ENCODE measurements at regions not wholly inside any gene's neighbourhood (a gene's known extent, or its start where the extent isn't known, plus 50 kb on each side); places are given as distances from the start of the nearest gene placed in this dataset.
"Not testable (repeated sequence)": the region's sequence is repeated elsewhere in the genome, so short reads cannot be mapped to it uniquely, and the experiment has no call there.

GRCh38 chr22:22193923-22194322 is 50.7 kb upstream of the VPREB1 start:
- no peaks in the 10 kb centered on the region for H3K9me3 ChIP-seq
- no peak for DNase-seq
- intact Hi-C loops (cut with DNase I): no loop called here
- TF ChIP-seq CTCF (IDR thresholded peaks at IDR 0.05): no peak
- no peak for TF ChIP-seq POLR2A (IDR thresholded peaks at IDR 0.05)
- WGBS, 2 donors: 79% methylated on average over 2 of the region's 2 CpGs
- H3K4me3 ChIP-seq (replicated peaks in 1 of 3): no peak overlapping the region
- no peak overlapping the region for H3K27ac ChIP-seq
- H3K27me3 ChIP-seq: no peaks in the 10 kb centered on the region
- peaks cover 0 to 3% of the 10 kb centered on the region in 2 donors for H3K4me1 ChIP-seq
- H3K36me3 ChIP-seq: no peaks in the 10 kb centered on the region

- DNase-seq; H3K9me3 ChIP-seq; H3K36me3 ChIP-seq; H3K27me3 ChIP-seq; intact Hi-C loops (cut with DNase I); H3K4me1 ChIP-seq; H3K27ac ChIP-seq; H3K4me3 ChIP-seq (replicated peaks in 1 of 3): not testable (repeated sequence)
- 57 to 74% methylated on average over 3 to 4 of the region's 4 CpGs for WGBS, 2 donors
Measured at GRCh38 chr22:22193462-22193861, 51.1 kb upstream of the VPREB1 start.

GRCh38 chr22:22193006-22193405 is 51.6 kb upstream of the VPREB1 start:
- H3K4me3 ChIP-seq (replicated peaks in 1 of 3); H3K27ac ChIP-seq; intact Hi-C loops (cut with DNase I); DNase-seq; H3K36me3 ChIP-seq; H3K4me1 ChIP-seq; H3K9me3 ChIP-seq; H3K27me3 ChIP-seq: not testable (repeated sequence)
- 52 to 53% methylated on average over 4 of the region's 4 CpGs for WGBS, 2 donors

- H3K9me3 ChIP-seq; H3K27me3 ChIP-seq; H3K4me1 ChIP-seq; H3K4me3 ChIP-seq (replicated peaks in 1 of 3); H3K36me3 ChIP-seq; H3K27ac ChIP-seq; DNase-seq; intact Hi-C loops (cut with DNase I): not testable (repeated sequence)
- WGBS, 2 donors: 58 to 66% methylated on average over 4 of the region's 4 CpGs
Measured at GRCh38 chr22:22189796-22190195, 54.8 kb upstream of the VPREB1 start.

- H3K9me3 ChIP-seq; H3K27ac ChIP-seq; intact Hi-C loops (cut with DNase I); H3K27me3 ChIP-seq; H3K4me3 ChIP-seq (replicated peaks in 1 of 3); H3K36me3 ChIP-seq; H3K4me1 ChIP-seq; DNase-seq: not testable (repeated sequence)
- WGBS, 2 donors: 87 to 90% methylated on average over 11 of the region's 11 CpGs
Measured at GRCh38 chr22:22187863-22188262, 56.7 kb upstream of the VPREB1 start.

- Histone ChIP-seq H3K4me1 (no peaks in the 10 kb centered on the region), H3K27me3 (no peaks in the 10 kb centered on the region), H3K27ac (no peak overlapping the region), H3K36me3 (no peaks in the 10 kb centered on the region), H3K9me3 (no peaks in the 10 kb centered on the region), H3K4me3 (replicated peaks in 1 of 3) (no peak overlapping the region)
- DNase-seq: no peak
- 62 to 64% methylated on average over 3 of the region's 3 CpGs for WGBS, 2 donors
- intact Hi-C loops (cut with DNase I): no loop called here
- TF ChIP-seq POLR2A (IDR thresholded peaks at IDR 0.05) (no peak), CTCF (IDR thresholded peaks at IDR 0.05) (no peak)
Measured at GRCh38 chr22:22187299-22187698, 57.3 kb upstream of the VPREB1 start.

- no peaks in the 10 kb centered on the region for H3K9me3 ChIP-seq
- intact Hi-C loops (cut with DNase I): no loop called here
- H3K4me1 ChIP-seq: no peaks in the 10 kb centered on the region
- no peaks in the 10 kb centered on the region for H3K36me3 ChIP-seq
- H3K27ac ChIP-seq: no peak overlapping the region
- 59 to 63% methylated on average over 5 of the region's 5 CpGs for WGBS, 2 donors
- no peak for DNase-seq
- H3K4me3 ChIP-seq (replicated peaks in 1 of 3): no peak overlapping the region
- no peak for TF ChIP-seq POLR2A (IDR thresholded peaks at IDR 0.05)
- TF ChIP-seq CTCF (IDR thresholded peaks at IDR 0.05): no peak
- H3K27me3 ChIP-seq: no peaks in the 10 kb centered on the region
Measured at GRCh38 chr22:22185844-22186499, 58.6 kb upstream of the VPREB1 start.
